Body of pancreas (tissue), 4 donors: ENCODE measurements at regions not wholly inside any gene's neighbourhood (a gene's known extent, or its start where the extent isn't known, plus 50 kb on each side); places are given as distances from the start of the nearest gene placed in this dataset.

Experiments
- POLR2A ChIP-seq, 3 donors: fragments of 450-650 bp; IDR thresholded peaks; one replicate each; pipeline ENCODE4 v1.6.1; 2016; ENCODE audit warnings: antibody characterized with exemption in 3 of 3, mild to moderate bottlenecking in 2 of 3
- TF ChIP-seq, protein P1 (sequence below), 7 experiments: fragments of 450-650 bp in 4 of 7; fragments of 200-600 bp in 3 of 7; sonication (generic) in 3 of 7; IDR thresholded peaks; one replicate each; pipeline ENCODE4 v1.5.1; 2016 to 2019; ENCODE audit warnings: antibody characterized with exemption in 7 of 7

DNA sequence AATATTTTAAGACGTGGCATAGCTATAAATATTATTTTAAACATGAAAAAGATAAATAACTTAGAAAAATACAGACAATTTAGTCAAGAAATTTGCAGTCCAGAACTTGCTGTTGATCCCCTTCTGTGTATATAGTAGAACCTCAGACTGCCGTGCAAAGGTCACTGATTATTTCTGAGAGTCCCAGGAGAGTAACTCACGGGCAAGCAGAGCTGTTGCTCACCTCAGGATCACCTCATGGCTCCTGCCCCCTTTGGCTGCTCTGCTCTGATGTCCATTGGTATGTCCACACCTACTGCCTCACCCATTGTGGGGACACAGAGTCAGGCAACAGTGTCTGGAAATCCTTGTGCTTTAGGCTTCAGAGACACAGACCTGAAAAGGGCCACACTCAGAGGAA lies 392.9 kb upstream of the CELF4 start:
- TF ChIP-seq, protein P1, sequence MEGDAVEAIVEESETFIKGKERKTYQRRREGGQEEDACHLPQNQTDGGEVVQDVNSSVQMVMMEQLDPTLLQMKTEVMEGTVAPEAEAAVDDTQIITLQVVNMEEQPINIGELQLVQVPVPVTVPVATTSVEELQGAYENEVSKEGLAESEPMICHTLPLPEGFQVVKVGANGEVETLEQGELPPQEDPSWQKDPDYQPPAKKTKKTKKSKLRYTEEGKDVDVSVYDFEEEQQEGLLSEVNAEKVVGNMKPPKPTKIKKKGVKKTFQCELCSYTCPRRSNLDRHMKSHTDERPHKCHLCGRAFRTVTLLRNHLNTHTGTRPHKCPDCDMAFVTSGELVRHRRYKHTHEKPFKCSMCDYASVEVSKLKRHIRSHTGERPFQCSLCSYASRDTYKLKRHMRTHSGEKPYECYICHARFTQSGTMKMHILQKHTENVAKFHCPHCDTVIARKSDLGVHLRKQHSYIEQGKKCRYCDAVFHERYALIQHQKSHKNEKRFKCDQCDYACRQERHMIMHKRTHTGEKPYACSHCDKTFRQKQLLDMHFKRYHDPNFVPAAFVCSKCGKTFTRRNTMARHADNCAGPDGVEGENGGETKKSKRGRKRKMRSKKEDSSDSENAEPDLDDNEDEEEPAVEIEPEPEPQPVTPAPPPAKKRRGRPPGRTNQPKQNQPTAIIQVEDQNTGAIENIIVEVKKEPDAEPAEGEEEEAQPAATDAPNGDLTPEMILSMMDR (IDR thresholded peaks at IDR 0.05) = no peak
- TF ChIP-seq POLR2A (IDR thresholded peaks at IDR 0.05) = no peak
